Spleen (tissue), 7 donors: ENCODE measurements at regions not wholly inside any gene's neighbourhood (a gene's known extent, or its start where the extent isn't known, plus 50 kb on each side); places are given as distances from the start of the nearest gene placed in this dataset.

ENCODE experiments used
- POLR2A ChIP-seq, 3 donors: fragments of 450-650 bp; IDR thresholded peaks; one replicate each; pipeline ENCODE4 v1.5.1; 2017; ENCODE audit warnings: antibody characterized with exemption in 3 of 3, mild to moderate bottlenecking in 1 of 3
- POLR2AphosphoS5 ChIP-seq, 3 donors: sonication (generic); formaldehyde crosslinking; IDR thresholded peaks; one replicate each; pipeline ENCODE4 v1.5.1; 2017; ENCODE audit warnings: antibody characterized with exemption in 3 of 3
- TF ChIP-seq, protein P1 (sequence below), 11 experiments: fragments of 200-600 bp in 7 of 11; fragments of 450-650 bp in 4 of 11; sonication (generic) in 4 of 11; IDR thresholded peaks in 8 of 11; conservative IDR thresholded peaks in 3 of 11; 1 replicate in 7 of 11; 2 replicates in 4 of 11; pipeline versions ENCODE4 v1.4.0 to v1.8.0; 2016 to 2021; ENCODE audit warnings: antibody characterized with exemption in 11 of 11, inconsistent platforms in 4 of 11, mild to moderate bottlenecking in 1 of 11
- donor health status: DM: no; HTN: no; CAD: no; lungs with moderate emphysema.
- donor health status: DM: no; HTN: no; CAD: no.
- donor health status: DM: no; HTN: no; CAD: no.

DNA sequence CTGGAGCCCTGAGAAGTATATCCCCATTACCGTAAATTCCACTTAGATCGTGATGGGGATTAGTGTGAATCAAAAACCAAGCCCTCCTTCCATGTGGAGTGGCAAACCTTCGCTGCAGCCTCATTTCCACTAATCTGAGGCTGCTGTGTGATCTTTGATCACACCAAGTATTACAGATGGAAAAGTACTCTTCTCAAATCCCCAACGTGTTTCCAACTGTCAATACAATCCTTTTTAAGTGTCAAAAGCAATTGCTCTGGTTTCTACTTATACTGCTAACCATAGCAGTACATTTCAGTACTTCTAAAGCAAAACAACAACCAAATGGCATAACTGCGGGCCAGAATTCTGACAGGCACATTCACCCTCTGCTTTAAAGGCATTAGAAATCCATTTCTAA lies 307.7 kb upstream of the ADAMTS16 start:
- TF ChIP-seq, protein P1, sequence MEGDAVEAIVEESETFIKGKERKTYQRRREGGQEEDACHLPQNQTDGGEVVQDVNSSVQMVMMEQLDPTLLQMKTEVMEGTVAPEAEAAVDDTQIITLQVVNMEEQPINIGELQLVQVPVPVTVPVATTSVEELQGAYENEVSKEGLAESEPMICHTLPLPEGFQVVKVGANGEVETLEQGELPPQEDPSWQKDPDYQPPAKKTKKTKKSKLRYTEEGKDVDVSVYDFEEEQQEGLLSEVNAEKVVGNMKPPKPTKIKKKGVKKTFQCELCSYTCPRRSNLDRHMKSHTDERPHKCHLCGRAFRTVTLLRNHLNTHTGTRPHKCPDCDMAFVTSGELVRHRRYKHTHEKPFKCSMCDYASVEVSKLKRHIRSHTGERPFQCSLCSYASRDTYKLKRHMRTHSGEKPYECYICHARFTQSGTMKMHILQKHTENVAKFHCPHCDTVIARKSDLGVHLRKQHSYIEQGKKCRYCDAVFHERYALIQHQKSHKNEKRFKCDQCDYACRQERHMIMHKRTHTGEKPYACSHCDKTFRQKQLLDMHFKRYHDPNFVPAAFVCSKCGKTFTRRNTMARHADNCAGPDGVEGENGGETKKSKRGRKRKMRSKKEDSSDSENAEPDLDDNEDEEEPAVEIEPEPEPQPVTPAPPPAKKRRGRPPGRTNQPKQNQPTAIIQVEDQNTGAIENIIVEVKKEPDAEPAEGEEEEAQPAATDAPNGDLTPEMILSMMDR (IDR thresholded peaks at IDR 0.05 in 8 of 11, conservative IDR thresholded peaks at IDR 0.05 in 3 of 11) = no peak
- TF ChIP-seq POLR2A (IDR thresholded peaks at IDR 0.05) (no peak), POLR2AphosphoS5 (IDR thresholded peaks at IDR 0.05) (no peak)
